Thymus (tissue), 11 donors: ENCODE measurements at regions not wholly inside any gene's neighbourhood (a gene's known extent, or its start where the extent isn't known, plus 50 kb on each side); places are given as distances from the start of the nearest gene placed in this dataset.

Experiments used
- DNase-seq, 9 donors: peaks; one replicate each; pipeline ENCODE4 v3.0.0-alpha.2; 2013; ENCODE audit warnings: low spot score in 9 of 9, low read depth in 6 of 9, missing footprints in 1 of 9
- H3K27ac ChIP-seq, 2 donors: one replicate each; pipeline ENCODE4 v1.5.1; 2013; ENCODE audit warnings: control low read depth in 1 of 2, low read depth in 1 of 2, low read length in 1 of 2, mild to moderate bottlenecking in 1 of 2, moderate library complexity in 1 of 2
- H3K27me3 ChIP-seq, 2 donors: one replicate each; pipeline ENCODE4 v1.5.1; 2013; ENCODE audit warnings: low read length in 1 of 2; ENCODE audit not compliant: control insufficient read depth in 2 of 2, insufficient read depth in 1 of 2
- H3K36me3 ChIP-seq, 2 donors: one replicate each; pipeline ENCODE4 v1.5.1; 2013; ENCODE audit warnings: low read length in 1 of 2, mild to moderate bottlenecking in 1 of 2, moderate library complexity in 1 of 2; ENCODE audit not compliant: control insufficient read depth in 2 of 2, insufficient read depth in 2 of 2
- H3K4me1 ChIP-seq, 2 donors: one replicate each; pipeline ENCODE4 v1.5.1; 2013; ENCODE audit warnings: low read length in 2 of 2; ENCODE audit not compliant: control insufficient read depth in 2 of 2, insufficient read depth in 2 of 2
- H3K4me3 ChIP-seq, 2 donors: one replicate each; pipeline ENCODE4 v1.5.1; 2013; ENCODE audit warnings: low read length in 2 of 2, control low read depth in 1 of 2, mild to moderate bottlenecking in 1 of 2
- H3K9me3 ChIP-seq, 2 donors: one replicate each; pipeline ENCODE4 v1.5.1; 2013; ENCODE audit warnings: low read length in 1 of 2, mild to moderate bottlenecking in 1 of 2; ENCODE audit not compliant: control insufficient read depth in 2 of 2, insufficient read depth in 1 of 2
- WGBS: extraction: QIAGEN DNeasy Blood & Tissue Kit; methylation state at CpG from one replicate; pipeline ENCODE4 v1.1.7; 2013; 5-methylcytosine and 5-hydroxymethylcytosine counted together
- donor health status: healthy.

GRCh38 chr18:29960539-29960938 is 1082.0 kb downstream of the DSC3 start:
- DNase-seq, result no peak
- Histone ChIP-seq H3K36me3 (no peaks in the 10 kb centered on the region), H3K27ac (no peak overlapping the region), H3K27me3 (no peaks in the 10 kb centered on the region), H3K4me3 (no peak overlapping the region), H3K9me3 (no peaks in the 10 kb centered on the region), H3K4me1 (no peaks in the 10 kb centered on the region)

DNA sequence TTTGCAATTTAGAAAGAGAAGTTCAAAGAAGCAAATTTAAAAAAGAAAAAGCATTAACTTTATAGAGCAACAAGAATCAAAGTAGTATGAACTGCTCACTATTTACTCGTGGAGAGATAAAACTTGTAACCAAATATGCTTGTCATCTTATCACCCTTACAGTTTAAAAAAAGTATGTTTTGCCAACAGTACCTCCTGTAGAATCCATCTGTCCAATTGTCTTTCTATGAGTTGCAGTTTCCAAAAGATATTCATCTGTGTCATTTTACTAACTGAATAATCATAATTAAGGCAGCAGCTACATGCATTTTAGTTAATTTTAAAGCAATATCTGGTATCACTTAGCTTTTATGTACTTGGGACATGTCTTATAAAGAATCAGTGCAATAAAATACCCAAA is 1112.3 kb downstream of the DSC3 start:
- H3K36me3 ChIP-seq, result no peaks in the 10 kb centered on the region
- no peak overlapping the region for H3K27ac ChIP-seq
- no peaks in the 10 kb centered on the region for H3K9me3 ChIP-seq
- WGBS, result 90% methylated on average over 1 of the region's 1 CpG
- no peaks in the 10 kb centered on the region for H3K4me1 ChIP-seq
- H3K4me3 ChIP-seq, result no peak overlapping the region
- no peaks in the 10 kb centered on the region for H3K27me3 ChIP-seq
- DNase-seq, result no peak

GRCh38 chr18:29928081-29928480 is 1114.5 kb downstream of the DSC3 start:
- no peaks in the 10 kb centered on the region for H3K27me3 ChIP-seq
- WGBS, result 86% methylated on average over 6 of the region's 6 CpGs

DNA sequence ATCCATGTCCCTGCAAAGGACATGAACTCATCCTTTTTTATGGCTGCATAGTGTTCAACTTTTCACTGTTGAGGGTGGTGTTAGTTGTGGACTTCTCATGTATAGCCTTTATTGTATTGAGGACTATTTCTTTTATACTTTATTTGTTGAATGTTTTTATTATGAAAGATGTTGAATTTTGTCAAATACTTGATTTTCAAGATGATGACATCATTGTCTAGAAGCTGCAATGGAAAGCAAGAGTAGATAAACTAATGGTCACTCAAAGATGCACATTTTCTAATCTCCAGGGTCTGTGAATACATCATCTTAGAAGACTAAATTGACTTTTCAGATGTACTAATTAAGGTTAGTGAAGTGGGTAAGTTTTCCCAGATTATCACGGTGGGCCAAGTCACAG is 1117.0 kb downstream of the DSC3 start:
- Histone ChIP-seq H3K27ac (no peak overlapping the region), H3K4me3 (no peak overlapping the region), H3K36me3 (no peaks in the 10 kb centered on the region), H3K27me3 (no peaks in the 10 kb centered on the region), H3K4me1 (no peaks in the 10 kb centered on the region), H3K9me3 (no peaks in the 10 kb centered on the region)
- no peak for DNase-seq
- WGBS, result 92% methylated on average over 1 of the region's 1 CpG

More at GRCh38 chr18:29928081-29928480, 1114.5 kb downstream of the DSC3 start:
- no peak overlapping the region for H3K4me3 ChIP-seq
- no peak overlapping the region for H3K27ac ChIP-seq
- DNase-seq, result no peak
- H3K36me3 ChIP-seq, result no peaks in the 10 kb centered on the region
- H3K4me1 ChIP-seq, result no peaks in the 10 kb centered on the region
- H3K9me3 ChIP-seq, result no peaks in the 10 kb centered on the region

DNA sequence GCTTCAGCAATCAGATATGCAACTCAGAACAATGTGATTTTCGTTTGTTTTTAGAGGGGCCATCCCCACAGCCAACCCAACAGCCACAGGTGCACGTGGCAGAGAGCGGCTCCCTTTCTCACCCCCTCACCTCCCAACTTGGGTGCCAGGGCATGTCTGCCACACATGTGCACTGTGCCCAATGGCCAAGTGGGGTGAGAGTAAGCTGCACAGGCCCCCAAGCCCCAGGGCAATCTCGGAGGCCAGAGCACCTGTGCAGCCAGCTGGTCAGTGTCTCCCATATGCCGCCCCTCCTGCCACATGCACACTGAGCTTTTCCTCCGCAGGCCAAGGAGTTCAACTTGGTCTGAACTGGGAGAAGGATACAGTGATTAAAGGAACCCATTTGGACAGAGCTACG is 1130.2 kb downstream of the DSC3 start:
- no peaks in the 10 kb centered on the region for H3K27me3 ChIP-seq
- no peaks in the 10 kb centered on the region for H3K9me3 ChIP-seq
- H3K4me1 ChIP-seq, result no peaks in the 10 kb centered on the region
- no peak overlapping the region for H3K4me3 ChIP-seq
- DNase-seq, result no peak
- WGBS, result 89% methylated on average over 7 of the region's 7 CpGs
- H3K36me3 ChIP-seq, result no peaks in the 10 kb centered on the region
- H3K27ac ChIP-seq, result no peak overlapping the region

DNA sequence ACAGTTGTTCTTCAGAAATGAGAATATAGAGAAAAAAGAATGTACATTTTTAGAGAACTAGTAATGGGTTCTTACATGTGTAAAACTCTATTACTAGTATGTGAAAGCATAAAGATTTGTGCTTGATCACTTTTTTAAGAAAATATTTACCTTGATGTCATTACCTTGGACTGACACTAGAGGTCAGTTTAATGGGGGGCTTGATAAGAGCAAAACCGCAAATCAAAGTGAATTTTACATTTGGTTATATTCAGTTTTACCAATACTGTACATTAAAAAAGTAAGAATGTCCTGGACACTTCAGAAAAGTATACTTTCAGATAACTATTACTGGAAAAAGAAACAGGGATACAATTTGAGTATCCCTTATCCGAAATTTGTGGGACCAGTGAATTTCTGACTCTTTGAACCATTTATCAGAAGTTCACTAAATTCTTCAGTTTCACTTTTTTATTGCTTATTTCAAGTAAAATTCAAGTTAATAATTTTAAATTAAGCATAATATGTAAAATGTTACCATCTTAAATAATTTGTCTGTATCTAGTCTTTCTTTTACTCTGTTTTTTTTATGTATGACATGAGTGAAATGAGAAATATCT is 1149.5 kb downstream of the DSC3 start:
- Histone ChIP-seq H3K4me1 (no peaks in the 10 kb centered on the region), H3K27me3 (no peaks in the 10 kb centered on the region), H3K36me3 (no peaks in the 10 kb centered on the region), H3K27ac (no peak overlapping the region), H3K9me3 (no peaks in the 10 kb centered on the region), H3K4me3 (no peak overlapping the region)
- no peak for DNase-seq
- WGBS, result 72% methylated on average over 2 of the region's 2 CpGs

GRCh38 chr18:29883114-29883513 is 1159.4 kb downstream of the DSC3 start:
- H3K27me3 ChIP-seq, result no peaks in the 10 kb centered on the region
- no peak overlapping the region for H3K27ac ChIP-seq
- no peaks in the 10 kb centered on the region for H3K4me1 ChIP-seq
- no peaks in the 10 kb centered on the region for H3K36me3 ChIP-seq
- no peak overlapping the region for H3K4me3 ChIP-seq
- no peak for DNase-seq
- no peaks in the 10 kb centered on the region for H3K9me3 ChIP-seq

DNA sequence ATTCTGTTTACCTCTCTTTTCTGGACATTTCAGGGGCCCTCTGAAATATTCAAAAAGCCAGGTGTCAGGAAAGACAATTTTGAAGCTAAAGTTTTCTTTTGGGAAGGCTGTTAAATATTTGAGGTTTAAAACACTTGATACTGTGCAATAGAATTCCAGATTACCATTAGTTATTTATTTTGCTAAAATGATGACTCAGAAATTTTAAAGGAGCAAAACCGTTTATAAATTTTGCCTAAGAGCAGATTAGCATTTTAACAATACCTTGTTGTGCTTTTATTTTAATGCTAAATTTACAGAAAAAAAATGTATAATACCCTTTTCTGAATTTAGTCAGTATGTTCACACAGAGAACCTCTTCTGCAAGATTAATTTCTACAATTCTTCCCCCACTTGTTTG is 1159.9 kb downstream of the DSC3 start:
- no peak for DNase-seq

GRCh38 chr18:29879763-29880162 is 1162.8 kb downstream of the DSC3 start:
- Histone ChIP-seq H3K4me3 (no peak overlapping the region), H3K4me1 (no peaks in the 10 kb centered on the region), H3K9me3 (no peaks in the 10 kb centered on the region), H3K27me3 (no peaks in the 10 kb centered on the region), H3K36me3 (no peaks in the 10 kb centered on the region), H3K27ac (no peak overlapping the region)
- 92% methylated on average over 2 of the region's 2 CpGs for WGBS
- DNase-seq, result no peak

More for the DNA sequence above, 1159.9 kb downstream of the DSC3 start:
- H3K4me1 ChIP-seq, result no peaks in the 10 kb centered on the region
- H3K4me3 ChIP-seq, result no peak overlapping the region
- H3K9me3 ChIP-seq, result no peaks in the 10 kb centered on the region
- H3K27ac ChIP-seq, result no peak overlapping the region
- no peaks in the 10 kb centered on the region for H3K36me3 ChIP-seq
- 93% methylated on average over 1 of the region's 1 CpG for WGBS
- no peaks in the 10 kb centered on the region for H3K27me3 ChIP-seq
